Neural crest cell (in vitro differentiated cells): ENCODE measurements at regions not wholly inside any gene's neighbourhood (a gene's known extent, or its start where the extent isn't known, plus 50 kb on each side); places are given as distances from the start of the nearest gene placed in this dataset.
"Not testable (repeated sequence)": the region's sequence is repeated elsewhere in the genome, so short reads cannot be mapped to it uniquely, and the experiment has no call there.

ENCODE experiments used
- DNase-seq: peaks from one replicate; pipeline ENCODE4 v3.0.0; 2021; ENCODE audit warnings: low read depth, mixed read lengths, low spot score
- H3K27ac Mint-ChIP-seq: one replicate; pipeline ENCODE4 v1.8.0; 2021; ENCODE audit warnings: mild to moderate bottlenecking, mixed read lengths; ENCODE audit not compliant: unreplicated experiment
- H3K27me3 Mint-ChIP-seq: 2 replicates; pipeline ENCODE4 v1.8.0; 2021; ENCODE audit warnings: low read depth, mild to moderate bottlenecking, mixed read lengths
- H3K36me3 Mint-ChIP-seq: 2 replicates; pipeline ENCODE4 v1.8.0; 2021; ENCODE audit warnings: low read depth, mild to moderate bottlenecking, mixed read lengths
- H3K4me1 Mint-ChIP-seq: 2 replicates; pipeline ENCODE4 v1.8.0; 2021; ENCODE audit warnings: mixed read lengths
- H3K4me3 Mint-ChIP-seq: one replicate; pipeline ENCODE4 v1.8.0; 2021; ENCODE audit warnings: mild to moderate bottlenecking, mixed read lengths
- H3K9me3 Mint-ChIP-seq: 2 replicates; pipeline ENCODE4 v1.8.0; 2021; ENCODE audit warnings: mixed read lengths
- CTCF ChIP-seq: fragments of 200-600 bp; sonication (generic); conservative IDR thresholded peaks from 2 replicates; pipeline ENCODE4 v1.5.0; 2021; ENCODE audit warnings: antibody characterized with exemption, mild to moderate bottlenecking

DNA sequence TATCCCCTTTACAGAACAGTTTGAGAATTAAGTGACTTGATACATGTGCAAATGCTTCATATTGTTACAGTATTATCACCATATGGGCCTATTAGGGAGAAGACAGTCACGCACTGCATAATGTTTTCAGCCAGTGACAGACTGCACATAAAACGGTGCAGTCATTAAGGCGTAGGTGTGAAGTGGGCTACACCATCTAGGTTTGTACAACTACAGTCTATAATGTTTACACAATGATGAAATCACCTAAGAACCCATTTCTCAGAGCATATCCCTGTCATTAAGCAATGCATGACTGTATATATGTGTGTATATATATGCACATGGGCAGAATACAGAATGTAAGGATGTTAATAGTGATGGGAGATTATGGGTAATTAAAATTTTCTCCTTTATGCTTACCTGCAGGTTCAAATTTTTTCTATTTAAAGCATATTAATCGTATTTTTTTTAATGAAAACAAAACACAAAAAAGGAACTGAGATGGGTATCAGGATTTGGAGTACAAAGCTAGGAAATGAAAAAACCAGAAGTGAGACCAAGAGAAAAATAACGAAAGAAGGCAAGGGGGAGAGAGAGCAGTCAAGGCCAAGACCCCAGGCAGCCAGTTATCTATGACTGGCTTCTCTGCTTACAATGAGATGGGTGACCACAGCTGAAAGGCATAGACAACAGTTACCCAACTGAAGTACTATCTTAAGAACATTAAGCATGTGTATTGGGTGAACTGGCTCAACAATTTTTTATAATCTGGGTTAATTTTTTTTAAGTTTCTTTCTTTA, 122.9 kb upstream of the DAB1 start:
- TF ChIP-seq CTCF = no peak
- no peaks in the 10 kb centered on the region for H3K36me3 Mint-ChIP-seq
- H3K4me3 Mint-ChIP-seq = no peak overlapping the region
- H3K4me1 Mint-ChIP-seq = no peaks in the 10 kb centered on the region
- no peaks in the 10 kb centered on the region for H3K27me3 Mint-ChIP-seq
- DNase-seq = no peak
- no peak overlapping the region for H3K27ac Mint-ChIP-seq
- H3K9me3 Mint-ChIP-seq = no peaks in the 10 kb centered on the region

DNA sequence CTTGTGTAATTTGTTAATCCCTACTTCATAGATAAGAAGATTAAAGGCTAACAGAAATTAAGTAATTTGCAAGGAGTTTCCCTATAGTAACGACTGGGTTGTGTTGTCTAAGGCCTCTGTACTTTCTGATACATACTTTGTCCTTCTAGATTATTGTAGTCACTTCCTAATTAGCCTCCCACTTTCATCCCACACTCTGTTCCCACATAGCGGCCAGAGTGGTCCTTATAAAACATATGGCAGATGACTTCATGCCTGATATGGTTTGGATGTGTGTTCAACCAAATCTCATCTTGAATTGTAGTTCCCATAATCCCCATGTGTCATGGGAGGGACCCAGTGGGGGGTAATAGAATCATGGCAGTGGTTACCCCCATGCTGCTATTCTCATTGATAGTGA, 120.5 kb upstream of the DAB1 start:
- no peaks in the 10 kb centered on the region for H3K27me3 Mint-ChIP-seq
- H3K36me3 Mint-ChIP-seq = no peaks in the 10 kb centered on the region
- TF ChIP-seq CTCF = no peak
- no peak overlapping the region for H3K4me3 Mint-ChIP-seq
- H3K9me3 Mint-ChIP-seq = no peaks in the 10 kb centered on the region
- no peak for DNase-seq
- no peak overlapping the region for H3K27ac Mint-ChIP-seq
- H3K4me1 Mint-ChIP-seq = no peaks in the 10 kb centered on the region

DNA sequence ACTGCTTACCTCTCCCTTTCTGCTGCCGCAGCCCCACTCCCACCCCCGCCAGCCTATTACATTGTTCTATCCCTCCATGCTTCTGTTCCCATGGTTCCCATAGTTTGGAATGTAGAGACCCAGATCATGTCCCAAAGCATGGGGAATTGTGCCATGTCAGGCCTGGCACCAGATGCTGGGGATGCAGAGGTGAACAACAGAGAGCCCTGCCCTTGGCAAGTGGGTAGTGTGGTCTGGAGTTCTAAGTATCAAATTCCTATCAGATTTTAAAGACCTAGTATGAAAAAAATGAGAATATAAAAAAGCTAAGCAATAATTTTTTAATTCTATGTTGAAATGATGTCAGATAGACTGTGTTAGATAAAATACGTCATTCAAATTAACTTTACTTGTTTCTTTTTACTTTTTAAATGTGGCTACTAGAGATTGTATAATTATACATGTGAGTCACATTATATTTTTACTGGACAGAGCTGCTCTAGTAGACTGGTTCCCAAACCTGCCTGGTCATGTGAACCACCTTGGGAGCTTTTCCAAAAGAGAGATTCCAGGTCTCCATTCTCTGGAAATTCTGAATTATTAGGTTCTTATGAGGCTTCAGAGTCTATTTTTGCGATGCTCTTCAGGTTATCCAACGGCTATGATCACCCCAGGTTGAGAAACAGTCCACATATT, 113.0 kb upstream of the DAB1 start:
- H3K27me3 Mint-ChIP-seq = no peaks in the 10 kb centered on the region
- DNase-seq = no peak
- H3K27ac Mint-ChIP-seq = no peak overlapping the region
- H3K36me3 Mint-ChIP-seq = no peaks in the 10 kb centered on the region
- no peak for TF ChIP-seq CTCF
- H3K9me3 Mint-ChIP-seq = no peaks in the 10 kb centered on the region
- no peaks in the 10 kb centered on the region for H3K4me1 Mint-ChIP-seq
- no peak overlapping the region for H3K4me3 Mint-ChIP-seq

DNA sequence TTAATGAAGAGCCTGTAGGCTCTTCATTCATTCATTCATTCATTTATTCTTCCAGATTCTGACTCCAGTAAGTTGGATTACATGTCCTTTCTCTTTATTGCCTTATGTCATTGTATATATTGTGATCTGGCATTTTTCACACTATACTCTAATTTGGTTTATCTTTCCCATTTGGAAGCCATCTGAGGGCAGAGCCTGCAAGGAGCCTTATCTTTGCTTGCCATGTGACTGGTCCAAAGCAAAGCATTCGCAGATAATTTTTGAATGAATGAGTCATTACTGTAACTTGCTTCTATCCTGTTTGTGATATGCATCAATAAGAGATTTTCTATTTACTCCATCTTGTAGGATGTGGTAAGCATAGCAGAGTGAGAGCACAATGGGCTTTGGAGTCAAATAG, 108.4 kb upstream of the DAB1 start:
- no peak for TF ChIP-seq CTCF

DNA sequence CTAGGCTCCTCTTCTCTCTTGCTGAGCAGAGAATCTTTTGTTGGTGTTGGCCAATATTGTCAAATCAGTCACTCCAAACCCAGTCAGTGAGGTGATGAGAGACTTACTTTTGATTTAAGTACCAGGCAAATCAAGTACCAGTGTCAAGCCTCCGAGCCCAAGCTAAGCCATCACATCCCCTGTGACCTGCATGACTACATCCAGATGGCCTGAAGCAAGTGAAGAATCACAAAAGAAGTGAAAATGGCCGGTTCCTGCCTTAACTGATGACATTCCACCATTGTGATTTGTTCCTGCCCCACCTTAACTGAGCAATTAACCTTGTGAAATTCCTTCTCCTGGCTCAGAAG, 107.0 kb upstream of the DAB1 start:
- not testable (repeated sequence) for H3K27me3 Mint-ChIP-seq, H3K4me3 Mint-ChIP-seq, H3K9me3 Mint-ChIP-seq, DNase-seq, H3K36me3 Mint-ChIP-seq, H3K27ac Mint-ChIP-seq, H3K4me1 Mint-ChIP-seq

More for the DNA sequence above, 108.4 kb upstream of the DAB1 start:
- Mint-ChIP-seq H3K9me3 (peaks cover 5% of the 10 kb centered on the region), H3K36me3 (peaks cover 5% of the 10 kb centered on the region), H3K4me3 (no peak overlapping the region), H3K27me3 (no peaks in the 10 kb centered on the region), H3K4me1 (no peaks in the 10 kb centered on the region), H3K27ac (no peak overlapping the region)
- no peak for DNase-seq

GRCh38 chr1:57530206-57530910, 106.5 kb upstream of the DAB1 start:
- Mint-ChIP-seq H3K4me3 (no peak overlapping the region), H3K27ac (no peak overlapping the region), H3K9me3 (peaks cover 5% of the 10 kb centered on the region), H3K36me3 (peaks cover 5% of the 10 kb centered on the region), H3K4me1 (no peaks in the 10 kb centered on the region), H3K27me3 (no peaks in the 10 kb centered on the region)
- no peak for TF ChIP-seq CTCF
- no peak for DNase-seq
